Endometrial microvascular endothelial cells (primary cell): ENCODE measurements at regions not wholly inside any gene's neighbourhood (a gene's known extent, or its start where the extent isn't known, plus 50 kb on each side); places are given as distances from the start of the nearest gene placed in this dataset.
"Not testable (repeated sequence)": the region's sequence is repeated elsewhere in the genome, so short reads cannot be mapped to it uniquely, and the experiment has no call there.

Experiments used
- in situ Hi-C: cut with HindIII; loops from 2 replicates; pipeline ENCODE4 v1.10.0; 2017; ENCODE audit warnings: low sequenced_read_pairs, low pct_unique_long_range_greater_than_20kb; ENCODE audit errors: inconsistent ontology term

- in situ Hi-C loops = no loop called here
Observed at GRCh38 chr10:65112573-65112972, 1591.4 kb downstream of the REEP3 start.

GRCh38 chr10:65123120-65123519 lies 1601.9 kb downstream of the REEP3 start:
- in situ Hi-C loops = no loop called here

- in situ Hi-C loops = no loop called here
Observed at GRCh38 chr10:65125212-65125611, 1604.0 kb downstream of the REEP3 start.

DNA sequence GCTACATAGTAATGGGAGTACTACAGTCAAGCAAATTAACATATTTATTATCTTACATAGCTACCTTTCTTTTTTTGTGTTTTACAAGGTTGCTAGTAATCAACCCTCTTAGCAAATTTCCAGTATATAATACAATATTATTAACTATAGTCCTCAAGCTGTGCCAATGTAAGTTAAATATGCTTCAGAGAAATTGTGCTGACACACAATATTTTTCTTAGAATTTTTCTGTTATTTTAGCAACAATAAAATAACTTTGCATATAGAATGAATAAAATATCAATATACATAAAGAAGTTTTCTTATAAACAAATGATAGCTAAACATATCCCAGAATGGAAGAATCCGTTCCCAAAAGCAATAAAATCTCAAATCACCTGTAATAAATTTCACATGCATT lies 1605.1 kb downstream of the REEP3 start:
- in situ Hi-C loops = no loop called here

- in situ Hi-C loops = no loop called here
Observed at GRCh38 chr10:65128277-65128676, 1607.1 kb downstream of the REEP3 start.

GRCh38 chr10:65130162-65130758 lies 1609.1 kb downstream of the REEP3 start:
- in situ Hi-C loops = no loop called here

GRCh38 chr10:65133652-65134051 lies 1612.5 kb downstream of the REEP3 start:
- in situ Hi-C loops = no loop called here

- in situ Hi-C loops = no loop called here
Observed at GRCh38 chr10:65135508-65135907, 1614.3 kb downstream of the REEP3 start.

- in situ Hi-C loops = no loop called here
Observed at GRCh38 chr10:65142641-65143435, 1621.6 kb downstream of the REEP3 start.

DNA sequence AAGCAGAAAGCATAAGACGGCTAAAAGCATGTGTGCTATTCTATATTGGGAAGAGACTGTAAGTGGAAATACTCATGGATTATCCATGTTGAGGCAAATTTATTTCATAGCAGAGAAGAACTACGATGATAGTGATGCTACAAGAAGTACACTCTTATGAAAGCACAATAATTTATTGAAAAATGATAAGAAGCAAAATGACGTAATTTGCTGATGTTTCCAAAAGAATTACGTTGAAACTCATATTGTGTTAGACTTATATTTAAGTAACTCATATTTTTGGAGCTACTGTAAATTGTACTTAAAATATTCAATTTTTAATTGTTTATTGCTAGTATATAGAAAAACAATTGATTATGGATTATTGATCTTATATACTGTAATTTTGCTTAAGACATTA lies 1622.5 kb downstream of the REEP3 start:
- in situ Hi-C loops = no loop called here

- in situ Hi-C loops = no loop called here
Observed at GRCh38 chr10:65149878-65150277, 1628.7 kb downstream of the REEP3 start.

DNA sequence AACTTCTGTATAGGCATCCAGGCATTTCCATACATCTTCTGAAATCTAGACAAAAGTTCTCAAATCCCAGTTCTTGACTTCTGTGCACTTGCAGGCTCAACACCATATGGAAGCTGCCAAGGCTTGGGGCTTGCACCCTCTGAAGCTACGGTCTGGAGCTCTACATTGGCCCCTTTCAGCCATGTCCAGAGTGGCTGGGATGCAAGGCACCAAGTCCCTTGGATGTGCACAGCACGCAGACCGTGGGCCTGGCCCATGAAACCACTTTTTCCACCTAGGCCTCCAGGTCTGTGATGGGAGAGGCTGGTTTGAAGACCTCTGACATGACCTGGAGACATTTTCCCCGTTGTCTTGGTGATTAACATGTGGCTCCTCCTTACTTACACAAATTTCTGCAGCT lies 1645.1 kb downstream of the REEP3 start:
- in situ Hi-C loops = no loop called here

- in situ Hi-C loops = no loop called here
Observed at GRCh38 chr10:65172249-65172648, 1651.0 kb downstream of the REEP3 start.

GRCh38 chr10:65176994-65177393 lies 1655.8 kb downstream of the REEP3 start:
- in situ Hi-C loops = no loop called here

DNA sequence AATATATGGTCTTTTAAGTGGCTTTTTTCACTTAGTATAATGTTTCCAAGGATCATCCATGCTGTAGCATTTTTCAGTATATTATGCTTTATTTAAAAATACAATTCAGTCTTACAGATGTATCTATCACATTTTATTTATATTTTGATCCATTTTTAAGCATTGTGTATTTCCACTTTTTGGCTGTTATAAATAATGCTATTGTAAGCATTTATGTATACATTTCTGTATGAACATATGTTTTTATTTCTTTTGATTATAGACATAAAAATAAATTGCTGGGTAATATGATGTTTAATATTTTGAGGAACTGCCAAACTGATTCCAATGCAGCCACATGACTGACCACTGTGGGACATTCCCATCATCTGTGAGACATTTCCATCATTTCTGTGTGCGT lies 1662.0 kb downstream of the REEP3 start:
- in situ Hi-C loops = no loop called here

GRCh38 chr10:65186668-65187067 lies 1665.5 kb downstream of the REEP3 start:
- in situ Hi-C loops = not testable (repeated sequence)

- in situ Hi-C loops = no loop called here
Observed at GRCh38 chr10:65194126-65194525, 1672.9 kb downstream of the REEP3 start.

DNA sequence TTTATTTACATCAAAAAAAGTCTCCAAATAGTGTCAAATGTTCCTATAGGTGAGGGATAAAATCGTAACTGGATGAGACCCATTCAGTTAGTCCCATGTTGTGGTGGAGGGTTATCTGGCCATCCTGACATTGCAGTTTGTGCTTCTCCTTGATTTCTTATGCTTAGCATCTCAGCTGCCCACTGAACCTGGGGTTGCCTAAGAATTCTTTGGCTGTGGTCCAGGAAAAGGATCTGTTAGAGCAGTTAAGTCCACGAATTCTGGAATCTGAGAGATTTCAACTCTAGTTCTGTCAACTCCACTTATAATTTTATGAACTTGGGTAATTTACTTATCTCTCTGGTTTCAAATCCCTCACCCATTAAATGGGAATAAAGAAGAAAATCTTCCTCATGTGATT lies 1673.4 kb downstream of the REEP3 start:
- in situ Hi-C loops = no loop called here

GRCh38 chr10:65196111-65196510 lies 1674.9 kb downstream of the REEP3 start:
- in situ Hi-C loops = no loop called here

DNA sequence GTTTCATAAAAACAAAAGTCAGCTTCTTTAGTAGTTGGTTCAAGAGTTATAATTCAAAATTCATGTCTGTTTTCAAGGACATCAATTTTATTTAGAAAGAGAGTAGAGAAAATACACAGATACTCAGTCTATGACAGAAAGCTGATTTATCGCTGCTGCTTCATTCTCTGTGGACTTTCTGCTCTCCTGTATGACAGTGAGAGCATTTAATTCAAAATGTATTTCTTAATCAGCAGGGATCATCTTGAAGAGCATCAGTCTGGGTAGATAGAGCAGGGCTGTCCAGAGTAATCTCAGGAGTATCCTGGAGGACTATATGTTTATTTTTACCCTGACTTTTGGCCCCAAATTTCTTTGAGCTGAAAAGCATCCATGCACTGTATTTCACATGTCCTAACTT lies 1676.7 kb downstream of the REEP3 start:
- in situ Hi-C loops = no loop called here

DNA sequence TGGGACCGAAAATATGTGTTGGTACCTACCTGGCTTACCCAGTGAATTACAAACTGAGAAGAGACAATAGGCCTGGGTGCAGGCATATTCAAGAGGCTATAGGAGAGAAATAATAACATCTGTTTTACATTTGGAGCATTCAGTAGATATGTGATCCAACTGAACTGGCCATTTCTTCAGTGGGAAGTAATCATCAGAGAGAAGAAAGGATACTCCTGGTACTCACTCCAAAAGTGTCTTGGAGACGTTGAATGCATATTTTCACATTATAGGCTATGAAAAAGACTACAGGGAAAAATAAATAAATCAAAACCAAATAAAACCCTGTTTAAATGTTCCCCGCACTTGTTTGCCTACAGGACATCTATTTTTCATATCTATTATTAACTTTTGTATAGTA lies 1680.3 kb downstream of the REEP3 start:
- in situ Hi-C loops = no loop called here
